Suppressor macrophage treated with lipopolysaccharide for 4 hours (primary cell): ENCODE measurements at regions not wholly inside any gene's neighbourhood (a gene's known extent, or its start where the extent isn't known, plus 50 kb on each side); places are given as distances from the start of the nearest gene placed in this dataset.

Source experiments
- DNase-seq: peaks from one replicate; pipeline ENCODE4 v3.0.0-alpha.2; 2020

DNA sequence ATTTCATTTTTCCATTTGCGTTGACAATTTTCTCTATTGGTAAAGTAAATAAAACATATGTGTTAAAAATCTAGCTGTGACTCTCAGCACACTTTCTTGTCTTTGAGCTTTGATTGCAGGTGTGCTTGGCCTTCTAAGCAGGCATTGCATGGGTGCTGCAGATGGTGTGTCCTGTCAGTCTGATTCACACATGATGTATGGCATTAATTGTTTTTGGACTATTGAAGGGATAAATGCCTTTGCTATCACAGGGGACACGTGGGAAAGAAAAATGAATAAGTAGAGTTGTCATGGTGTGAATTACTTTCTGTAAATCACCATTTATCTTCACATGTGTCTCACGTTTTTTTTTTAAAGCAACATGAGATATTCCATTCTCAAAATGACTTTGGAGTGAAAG lies 211.3 kb upstream of the NAV3 start:
- no peak for DNase-seq

DNA sequence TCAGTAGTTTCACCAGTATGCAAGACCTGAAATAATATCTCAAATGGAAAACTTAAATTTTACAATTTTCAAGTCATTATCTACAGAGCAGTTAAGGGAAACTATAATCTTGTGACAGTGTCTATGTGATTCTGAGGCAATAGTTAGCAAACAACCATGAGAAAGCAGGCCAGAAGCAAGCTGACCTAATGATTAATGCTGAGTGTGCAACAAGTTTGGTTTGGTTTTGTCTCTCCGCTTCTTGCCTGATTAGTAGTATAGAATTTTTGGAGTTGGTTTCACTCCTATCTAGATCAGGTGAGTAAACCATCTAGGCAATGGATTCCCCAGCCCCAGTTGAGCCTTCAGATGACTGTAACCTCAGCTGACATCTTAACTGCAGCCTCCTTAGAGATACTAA lies 212.9 kb upstream of the NAV3 start:
- DNase-seq = no peak

DNA sequence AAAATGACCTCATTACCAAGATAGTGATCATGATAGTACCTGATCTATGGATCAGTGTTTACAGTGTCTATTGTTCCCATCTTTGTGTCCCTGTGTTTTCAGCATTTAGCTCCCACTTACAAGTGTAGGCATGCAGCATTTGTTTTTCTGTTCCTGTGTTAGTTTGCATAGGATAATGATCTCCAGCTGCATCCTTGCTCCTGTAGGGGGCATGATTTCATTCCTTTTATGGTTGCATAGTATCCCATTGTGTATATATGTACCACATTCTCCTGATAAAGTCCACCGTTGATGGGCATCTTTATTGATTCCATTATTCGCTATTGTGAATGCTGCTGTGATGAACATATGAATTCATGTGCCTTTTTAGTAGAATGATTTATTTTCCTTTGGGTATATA lies 215.4 kb upstream of the NAV3 start:
- DNase-seq = no peak

DNA sequence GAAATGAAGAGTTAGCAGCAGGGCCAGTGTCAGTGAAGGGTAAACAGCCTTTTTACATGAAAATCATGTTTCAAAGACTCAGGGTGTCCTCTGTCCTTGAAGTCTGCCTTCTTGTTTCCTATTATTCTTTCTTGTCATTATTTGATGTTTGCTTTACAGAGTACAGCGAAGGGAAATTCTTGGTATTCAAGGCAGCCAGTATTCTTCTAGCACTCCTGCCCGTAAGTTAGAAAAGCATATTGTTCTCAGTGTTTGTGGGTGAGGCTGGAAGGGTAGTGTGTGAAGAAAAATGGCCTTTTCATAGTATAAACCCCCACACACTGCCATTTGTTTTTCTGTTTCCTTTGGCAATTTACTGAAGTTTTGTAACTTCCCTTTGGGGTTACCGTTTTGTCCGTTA lies 217.3 kb upstream of the NAV3 start:
- DNase-seq = no peak

DNA sequence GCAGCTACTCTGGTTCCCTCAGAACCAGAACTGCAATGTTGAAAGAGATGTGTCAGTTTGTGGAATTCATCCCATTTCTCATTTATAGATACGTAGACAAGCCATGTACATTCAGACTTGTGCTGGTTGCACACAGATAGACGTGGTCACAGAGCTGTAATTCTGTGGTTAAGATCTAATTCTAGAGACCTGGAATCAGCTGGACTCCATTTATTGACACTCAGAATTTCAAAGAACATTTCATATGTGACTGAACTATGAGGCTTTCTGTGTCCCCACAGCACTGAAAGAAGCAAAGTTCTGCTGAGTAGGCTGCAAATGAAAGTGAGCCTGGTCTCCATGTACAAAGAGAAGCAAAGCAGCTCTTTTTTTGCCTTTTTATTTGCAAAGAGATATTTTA lies 220.2 kb upstream of the NAV3 start:
- no peak for DNase-seq

DNA sequence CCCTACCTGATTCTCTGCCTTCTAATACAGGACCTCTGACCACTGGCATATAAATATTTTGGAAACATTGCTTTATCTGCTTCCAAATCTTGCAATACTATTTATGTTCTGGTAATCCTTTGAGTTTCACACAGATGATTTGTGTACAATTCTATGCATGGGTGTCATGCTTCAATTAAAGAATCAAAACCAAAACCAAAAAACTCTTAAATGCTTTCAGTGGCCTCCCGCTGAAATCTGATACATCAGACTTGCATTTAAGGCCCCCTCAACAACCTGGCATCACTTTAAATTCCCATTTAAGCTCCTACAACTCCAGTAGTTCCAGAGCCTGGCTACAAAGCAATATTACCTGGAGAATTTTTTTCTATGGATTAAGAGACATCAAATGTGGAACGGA lies 221.7 kb upstream of the NAV3 start:
- DNase-seq = no peak

DNA sequence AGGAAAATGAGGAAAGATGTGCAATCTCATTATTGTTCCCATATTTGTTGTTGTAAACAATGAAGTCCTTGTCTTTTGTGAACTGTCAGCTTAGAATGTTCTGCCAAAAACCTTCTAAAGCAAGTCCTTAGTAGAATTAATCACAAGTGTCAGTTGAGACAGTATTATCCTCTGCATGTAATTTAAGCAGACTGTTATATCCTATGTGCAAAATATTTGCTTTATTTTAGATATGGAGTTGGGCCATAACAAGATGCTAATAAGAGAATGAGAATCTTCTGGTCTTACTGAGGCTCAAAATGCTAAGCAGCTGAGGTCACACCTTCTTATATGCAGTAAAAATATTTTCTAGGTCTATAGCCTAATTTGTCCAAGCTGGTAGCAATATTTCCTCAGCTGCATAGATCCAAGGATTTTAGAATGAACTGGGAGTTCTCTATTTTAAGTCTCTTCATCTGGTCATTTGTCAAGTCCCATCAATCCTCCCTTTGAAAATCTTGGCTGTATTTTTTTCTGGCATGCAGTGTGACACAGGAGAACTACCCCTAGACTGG lies 222.3 kb upstream of the NAV3 start:
- DNase-seq = no peak

DNA sequence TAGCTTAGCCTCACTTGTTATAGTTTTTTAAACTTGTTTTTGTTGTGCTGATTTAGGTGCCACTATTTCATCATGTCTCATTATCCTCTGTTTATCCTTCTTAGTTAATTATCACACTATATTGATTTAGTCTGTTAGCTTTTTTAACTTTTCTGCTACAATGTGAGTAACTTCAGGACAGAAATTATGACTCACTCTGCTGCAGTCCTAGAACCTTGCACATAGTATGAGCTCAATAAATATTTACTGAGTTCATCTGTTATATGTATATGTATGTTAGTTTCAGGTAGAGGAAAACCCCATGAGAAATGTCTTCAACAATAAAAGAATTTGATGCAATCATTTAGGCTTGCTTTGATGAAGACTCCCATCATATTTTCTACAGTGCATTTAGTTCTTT lies 224.3 kb upstream of the NAV3 start:
- no peak for DNase-seq

DNA sequence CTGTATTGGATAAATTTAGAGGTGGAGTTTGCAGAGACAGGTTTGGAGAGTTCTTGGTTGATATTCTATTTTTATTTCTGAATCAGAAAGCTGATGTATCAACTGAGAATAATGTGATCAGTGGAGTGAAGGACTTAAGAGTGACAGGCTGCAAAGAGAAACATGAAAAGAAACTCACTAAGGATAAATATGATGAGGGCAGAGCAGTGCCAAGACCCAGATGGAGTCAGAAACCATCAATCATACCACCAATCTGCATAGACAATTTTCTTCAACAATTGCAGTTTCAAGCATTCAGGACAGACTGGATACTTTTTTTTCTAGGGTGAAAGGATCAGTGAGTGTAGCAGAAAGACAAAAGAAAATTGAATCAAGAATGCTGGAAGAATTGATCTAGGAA lies 226.7 kb upstream of the NAV3 start:
- DNase-seq = no peak

DNA sequence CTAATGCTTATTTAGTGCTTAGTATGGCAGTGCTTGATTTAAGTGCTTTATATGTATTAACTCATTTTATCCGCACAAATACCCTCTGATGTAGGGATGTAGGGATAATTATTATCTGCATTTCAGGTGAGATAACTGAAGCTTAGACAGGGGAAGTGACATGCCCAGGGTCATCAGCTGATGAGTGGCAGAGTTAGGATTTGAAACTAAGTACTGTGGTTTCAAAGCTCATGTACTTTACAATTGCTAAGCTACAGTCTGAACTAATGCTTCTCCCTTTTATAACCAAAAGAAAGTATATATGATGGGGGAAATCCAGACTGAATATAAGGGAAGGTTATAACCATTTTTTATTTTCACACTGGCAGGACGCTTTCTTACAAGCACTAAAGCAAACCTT lies 229.6 kb upstream of the NAV3 start:
- DNase-seq = no peak

DNA sequence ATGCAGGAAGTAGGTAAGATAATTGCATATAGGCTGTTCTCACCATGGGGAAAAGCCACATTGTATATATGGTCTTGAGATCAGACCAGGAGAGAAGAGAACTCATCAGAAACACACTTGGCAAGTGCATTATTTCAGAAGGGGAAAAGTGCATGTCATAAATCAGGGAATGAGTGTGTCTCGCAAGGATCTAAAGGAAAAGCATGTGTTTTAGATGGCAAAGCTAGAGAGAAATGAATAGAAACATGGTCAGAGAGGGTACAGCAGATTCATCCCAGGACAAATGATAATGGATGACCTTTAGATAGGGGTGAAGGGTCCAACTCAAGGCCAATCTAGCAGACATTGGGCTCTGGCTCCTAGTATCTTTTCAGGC lies 230.2 kb upstream of the NAV3 start:
- no peak for DNase-seq

DNA sequence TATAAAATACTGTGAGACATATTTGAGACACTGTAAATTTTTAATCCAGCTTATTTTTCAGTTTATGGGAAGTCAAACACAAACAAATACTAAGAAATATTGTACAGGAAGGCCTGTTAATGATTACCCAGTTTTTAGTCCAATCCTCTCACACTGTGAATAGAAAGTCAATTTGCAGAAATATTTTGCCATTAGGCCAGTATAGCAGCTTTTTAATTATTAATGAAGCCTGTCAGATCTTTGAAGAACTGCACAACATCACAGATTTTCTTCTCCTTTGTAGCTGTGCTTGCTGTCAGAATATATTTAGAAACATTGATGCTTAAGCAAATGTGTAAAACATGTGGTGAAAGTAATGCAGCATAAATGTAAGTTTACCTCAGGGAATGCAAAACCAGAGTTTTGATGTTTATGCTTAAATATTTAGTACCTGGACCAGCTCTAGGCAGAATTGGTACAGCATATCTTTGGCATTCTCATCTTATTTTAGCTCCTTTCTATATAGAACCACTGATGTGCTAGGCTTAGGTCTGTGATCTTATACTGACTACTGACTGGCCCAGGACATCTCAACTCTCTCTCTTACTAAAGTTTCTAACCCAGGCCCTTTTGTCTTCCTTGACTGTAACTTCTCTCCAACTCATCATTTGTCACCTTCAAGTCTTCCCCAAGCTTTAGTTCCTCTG lies 230.8 kb upstream of the NAV3 start:
- no peak for DNase-seq

DNA sequence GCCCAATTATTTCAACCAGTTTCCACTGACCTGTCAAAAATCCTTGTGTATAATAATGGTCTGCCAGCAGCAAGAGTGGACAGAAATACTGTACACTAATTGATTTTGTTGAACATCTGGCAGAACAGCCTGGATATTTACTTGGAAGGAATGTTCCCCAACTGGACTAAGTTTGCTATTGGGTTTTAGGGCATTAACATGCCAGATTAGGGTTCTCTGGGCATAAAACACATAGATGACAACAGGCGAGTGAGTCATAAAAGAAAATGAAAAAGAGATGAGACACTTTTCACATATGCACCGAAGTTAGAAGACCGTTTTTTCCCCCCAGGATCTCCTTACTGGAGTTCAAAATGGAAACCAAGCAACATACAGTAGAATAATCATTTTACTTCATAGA lies 236.3 kb upstream of the NAV3 start:
- no peak for DNase-seq

DNA sequence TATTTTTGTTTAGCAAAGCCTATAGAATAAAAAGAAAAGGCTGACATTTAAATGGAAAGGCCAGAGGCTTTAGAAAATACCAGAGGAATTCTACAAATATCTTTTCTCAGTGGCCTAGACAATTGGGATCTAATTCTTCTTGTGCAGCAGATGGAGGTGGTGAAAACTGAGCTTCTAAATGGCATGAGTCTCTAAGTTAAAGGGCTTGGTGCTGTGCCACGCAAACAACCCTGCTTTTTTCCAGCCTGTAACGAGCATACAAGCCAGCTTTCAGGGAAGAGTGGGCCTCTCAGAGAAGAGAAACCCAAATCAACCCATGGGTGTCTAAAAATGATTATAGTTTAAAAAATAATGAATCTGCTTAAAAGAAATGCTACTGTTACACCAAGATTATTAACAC lies 237.9 kb upstream of the NAV3 start:
- no peak for DNase-seq

DNA sequence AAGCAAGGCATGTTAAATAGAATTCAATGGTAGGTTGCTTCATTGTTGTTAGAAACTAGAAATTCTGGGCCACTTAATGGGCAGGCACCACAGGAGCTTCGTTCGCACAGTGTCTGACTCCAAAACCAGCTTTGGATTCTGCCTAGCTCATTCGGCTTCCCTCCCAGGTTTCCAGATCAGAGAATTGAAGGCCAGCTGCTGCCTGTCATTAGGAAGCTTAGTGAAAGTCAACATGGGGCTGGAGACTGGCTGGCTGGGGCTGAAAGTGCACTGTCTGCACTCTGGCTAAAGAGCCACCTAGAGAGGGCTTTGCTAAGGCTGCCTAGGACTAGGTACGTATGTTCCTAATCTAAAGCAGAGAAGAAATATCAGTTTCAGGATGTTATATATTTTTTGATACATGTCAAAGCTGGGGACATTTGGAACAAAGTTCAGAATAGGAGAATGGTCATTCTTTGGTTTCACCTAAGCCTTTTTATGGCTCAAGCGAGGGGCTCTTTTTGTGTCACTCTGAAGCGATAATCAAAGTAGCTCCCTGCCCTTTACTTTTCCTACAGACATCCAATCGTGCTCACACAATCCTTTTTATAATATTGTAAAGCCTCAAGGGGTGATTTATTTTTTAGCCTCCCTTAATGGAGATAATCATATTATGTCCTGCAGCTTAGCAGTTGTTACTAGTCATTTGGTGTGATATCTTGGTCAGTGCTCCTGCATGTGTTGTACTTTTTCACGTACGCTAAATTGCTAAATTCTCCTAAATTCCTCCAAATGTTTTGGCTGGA lies 238.5 kb upstream of the NAV3 start:
- DNase-seq = no peak

DNA sequence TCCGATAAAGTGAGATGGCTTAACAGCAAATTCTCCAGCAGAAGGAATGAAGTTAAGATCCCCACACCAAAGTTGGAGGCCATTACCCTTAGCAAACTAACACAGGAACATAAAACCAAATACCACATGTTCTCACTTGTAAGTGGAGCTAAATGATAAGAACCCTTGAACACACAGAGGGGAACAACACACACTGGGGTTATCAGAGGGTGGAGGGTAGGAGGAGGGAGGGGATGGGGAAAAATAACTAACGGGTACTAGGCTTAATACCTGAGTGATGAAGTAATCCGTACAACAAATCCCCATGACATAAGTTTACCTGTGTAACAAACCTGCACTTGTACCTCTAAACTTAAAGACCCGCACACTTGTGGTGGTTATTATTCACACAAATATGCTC lies 240.4 kb upstream of the NAV3 start:
- no peak for DNase-seq

DNA sequence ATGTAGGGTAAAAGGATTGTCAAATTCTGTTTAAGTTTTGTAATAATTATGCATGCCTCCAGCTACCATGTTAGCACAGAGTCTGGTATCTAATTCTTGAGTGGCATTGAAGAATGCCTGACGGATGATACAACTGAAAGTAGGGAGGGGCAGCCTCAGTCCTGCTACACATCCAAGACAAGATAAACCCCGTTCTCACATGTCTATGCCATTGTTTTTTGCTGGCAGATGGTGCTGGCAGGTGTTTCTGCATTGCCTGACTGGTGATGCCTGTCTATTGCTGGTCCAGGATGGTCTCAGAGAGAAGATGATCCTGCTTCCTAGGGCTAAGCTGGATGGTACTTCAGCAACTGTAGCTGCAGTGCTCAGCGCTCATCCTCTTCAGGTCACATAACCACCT lies 245.8 kb upstream of the NAV3 start:
- no peak for DNase-seq

DNA sequence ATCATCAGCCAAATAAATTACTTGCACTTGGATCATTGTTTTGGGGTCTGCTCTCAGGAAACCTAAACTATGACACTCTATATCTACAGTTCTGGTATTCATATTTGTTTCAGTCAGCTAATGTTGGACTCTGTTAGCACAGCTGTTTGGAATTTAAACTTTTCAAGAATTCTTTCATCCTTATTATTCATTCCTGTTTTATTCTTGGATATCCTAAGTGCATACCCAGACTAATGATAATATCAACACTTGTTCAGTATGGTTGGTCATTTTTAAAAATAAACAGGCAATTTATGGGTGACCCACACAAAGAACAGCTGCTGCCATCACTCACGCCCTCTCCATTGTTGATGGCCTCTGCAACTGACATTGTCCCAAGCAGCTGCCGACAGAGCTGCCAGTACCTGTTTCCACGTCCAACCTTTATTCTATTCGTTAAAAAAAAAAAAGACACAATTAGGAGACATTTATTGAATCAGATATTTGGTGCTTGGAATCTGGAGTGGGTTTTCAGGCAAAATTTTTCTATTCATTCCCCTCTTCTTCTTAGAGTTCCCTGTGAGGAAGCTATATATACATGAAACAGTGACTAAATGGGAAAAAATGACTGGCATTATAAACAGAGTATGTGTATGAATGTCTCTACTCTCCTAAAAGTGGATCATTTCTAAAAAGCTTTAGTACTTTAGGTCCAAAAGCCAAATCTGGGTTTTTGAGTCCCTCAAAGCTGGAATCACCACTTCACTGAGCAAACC lies 252.1 kb upstream of the NAV3 start:
- DNase-seq = no peak

DNA sequence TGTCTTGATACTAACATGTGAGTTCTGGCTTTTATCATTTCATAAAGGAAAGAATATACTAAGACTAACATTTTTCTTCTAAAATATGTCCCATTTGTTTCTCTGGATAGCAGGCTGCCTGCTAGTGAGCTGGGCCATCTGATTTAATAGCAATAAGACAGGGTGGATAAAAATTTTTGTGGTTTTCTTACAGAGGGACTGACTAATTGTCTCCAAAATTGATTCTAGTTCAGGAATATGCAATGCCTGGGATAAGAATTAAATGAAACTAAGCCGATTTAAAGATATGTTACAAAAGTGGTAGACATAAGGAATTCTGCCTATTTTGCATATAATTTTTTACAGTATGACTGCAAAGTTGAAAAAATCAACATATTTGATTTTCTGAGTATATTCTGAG lies 252.9 kb upstream of the NAV3 start:
- DNase-seq = no peak

DNA sequence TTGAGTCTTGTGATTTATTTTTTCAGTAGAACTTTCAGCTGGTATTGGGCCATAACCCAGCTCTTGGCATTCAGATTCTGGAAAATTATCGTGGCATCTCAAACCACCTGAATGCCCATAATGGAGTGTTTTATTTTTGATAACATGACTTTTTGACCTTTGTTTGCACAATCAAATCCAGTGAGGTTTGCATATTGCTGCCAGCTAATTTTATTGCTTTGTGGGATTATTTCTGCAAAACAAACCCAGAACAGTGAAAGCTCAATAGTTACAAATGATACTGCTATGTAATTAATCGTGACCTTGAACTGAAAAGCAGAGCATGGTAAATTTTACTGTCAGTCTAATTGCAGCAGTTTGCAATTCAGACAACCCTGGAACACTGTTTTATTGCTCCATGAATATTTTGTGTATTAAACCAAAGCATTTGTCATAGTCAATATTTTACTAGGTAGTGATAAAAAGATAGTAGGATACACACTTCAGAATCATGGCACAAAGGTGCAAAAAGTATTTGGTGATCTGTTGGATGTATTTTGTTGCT lies 255.2 kb upstream of the NAV3 start:
- no peak for DNase-seq

DNA sequence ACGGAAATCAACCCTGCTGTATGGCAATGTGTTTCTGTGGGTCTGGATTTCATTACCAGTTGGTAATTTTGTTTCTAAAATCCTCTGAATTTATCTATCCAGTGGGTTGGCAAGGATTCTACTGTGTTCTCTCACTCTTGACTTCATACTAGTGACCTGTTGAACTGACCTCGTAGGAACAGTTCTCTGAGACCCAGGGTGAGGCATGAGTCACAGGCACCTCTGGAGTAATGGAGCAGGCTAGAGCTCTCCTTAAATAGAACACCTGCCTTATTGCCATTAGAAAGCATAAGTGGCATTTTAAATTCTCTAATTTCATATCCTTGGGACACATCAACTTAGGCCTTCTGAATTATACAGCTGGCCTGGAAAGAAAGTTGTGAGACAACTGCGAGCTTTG lies 258.3 kb upstream of the NAV3 start:
- no peak for DNase-seq

DNA sequence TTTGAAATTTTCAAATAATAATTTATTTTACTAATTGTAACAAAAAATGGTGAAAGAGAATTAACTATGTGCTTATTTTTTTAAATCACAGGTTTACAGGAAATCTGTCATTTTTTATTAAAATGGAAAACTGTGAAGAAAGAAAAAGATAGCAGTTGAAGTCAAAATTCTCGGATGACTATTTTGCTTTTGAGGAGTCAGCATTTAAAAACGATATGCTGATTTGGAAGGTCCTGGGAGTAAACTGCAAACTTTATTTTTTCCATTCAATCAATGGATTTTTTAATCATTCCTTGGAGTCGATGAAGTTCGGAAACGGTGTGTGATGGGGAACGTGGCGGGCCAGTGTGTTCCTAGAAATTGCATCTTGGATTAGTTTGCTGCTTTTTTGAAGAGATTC lies 258.9 kb upstream of the NAV3 start:
- DNase-seq = no peak

DNA sequence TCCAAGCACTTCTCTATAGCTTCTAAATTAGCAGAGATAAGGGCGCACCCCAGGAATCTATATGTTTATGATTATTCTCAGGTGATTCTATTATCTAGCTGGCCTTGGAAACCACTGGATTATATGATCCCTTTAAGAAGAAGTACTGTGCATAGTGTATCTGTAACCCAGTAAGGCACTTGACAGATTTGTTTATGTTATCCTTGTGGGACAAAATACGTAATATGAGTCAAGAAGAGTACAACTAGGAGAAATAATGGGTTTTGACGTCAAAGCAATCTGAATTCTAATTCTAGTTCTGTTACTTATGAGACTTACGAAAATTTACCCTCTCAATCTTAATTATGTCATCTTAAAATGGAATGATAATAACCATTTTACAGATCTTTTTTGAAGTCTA lies 259.6 kb upstream of the NAV3 start:
- DNase-seq = no peak

DNA sequence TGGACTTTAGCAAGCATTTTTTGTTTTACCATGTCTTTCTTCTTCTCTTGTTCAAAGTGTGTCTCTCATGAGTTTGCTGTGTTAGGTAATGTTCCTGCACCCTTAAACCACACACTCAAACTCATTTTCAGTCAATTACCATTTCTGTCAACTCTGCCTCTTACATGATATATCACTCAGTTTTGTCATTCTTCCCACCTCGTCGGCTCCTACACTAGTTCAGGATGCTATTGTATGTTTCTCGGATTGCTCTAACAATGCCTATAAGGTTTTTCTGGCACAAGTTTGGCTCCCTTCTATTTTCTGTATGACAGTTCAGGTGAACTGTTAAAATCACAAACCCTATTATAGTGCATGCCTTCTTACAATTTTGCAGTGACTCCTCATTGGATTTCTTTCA lies 260.8 kb upstream of the NAV3 start:
- DNase-seq = no peak
